ENCODE measurements at regions not wholly inside any gene's neighbourhood (a gene's known extent, or its start where the extent isn't known, plus 50 kb on each side); places are given as distances from the start of the nearest gene placed in this dataset.

- TF ChIP-seq POLR2AphosphoS5 (IDR thresholded peaks at IDR 0.05) (no peak), POLR2A (IDR thresholded peaks at IDR 0.05) (no peak), CTCF (IDR thresholded peaks at IDR 0.05) (no peak)
Measured at GRCh38 chr5:135178476-135179155, 144.6 kb upstream of the PITX1 start.

All from breast epithelium (tissue), 3 donors.